Mucosa of stomach (tissue), 1 donor: ENCODE measurements at regions not wholly inside any gene's neighbourhood (a gene's known extent, or its start where the extent isn't known, plus 50 kb on each side); places are given as distances from the start of the nearest gene placed in this dataset.

Experiments used
- H3K27me3 ChIP-seq: one replicate; pipeline ENCODE4 v1.7.0; 2013; ENCODE audit warnings: mild to moderate bottlenecking, low read length; ENCODE audit not compliant: control insufficient read depth, insufficient read depth
- H3K36me3 ChIP-seq: one replicate; pipeline ENCODE4 v1.7.0; 2013; ENCODE audit warnings: low read length; ENCODE audit not compliant: control insufficient read depth, insufficient read depth
- H3K4me1 ChIP-seq: one replicate; pipeline ENCODE4 v1.7.0; 2013; ENCODE audit warnings: mild to moderate bottlenecking, low read length; ENCODE audit not compliant: control insufficient read depth, insufficient read depth
- H3K4me3 ChIP-seq: one replicate; pipeline ENCODE4 v1.7.0; 2013; ENCODE audit warnings: low read length
- H3K9ac ChIP-seq: one replicate; pipeline ENCODE4 v1.7.0; 2013; ENCODE audit warnings: mild to moderate bottlenecking, low read length, moderate library complexity
- H3K9me3 ChIP-seq: one replicate; pipeline ENCODE4 v1.7.0; 2013; ENCODE audit warnings: mild to moderate bottlenecking, low read length, moderate library complexity; ENCODE audit not compliant: control insufficient read depth
- donor health status: Pancreatic carcinoma.

DNA sequence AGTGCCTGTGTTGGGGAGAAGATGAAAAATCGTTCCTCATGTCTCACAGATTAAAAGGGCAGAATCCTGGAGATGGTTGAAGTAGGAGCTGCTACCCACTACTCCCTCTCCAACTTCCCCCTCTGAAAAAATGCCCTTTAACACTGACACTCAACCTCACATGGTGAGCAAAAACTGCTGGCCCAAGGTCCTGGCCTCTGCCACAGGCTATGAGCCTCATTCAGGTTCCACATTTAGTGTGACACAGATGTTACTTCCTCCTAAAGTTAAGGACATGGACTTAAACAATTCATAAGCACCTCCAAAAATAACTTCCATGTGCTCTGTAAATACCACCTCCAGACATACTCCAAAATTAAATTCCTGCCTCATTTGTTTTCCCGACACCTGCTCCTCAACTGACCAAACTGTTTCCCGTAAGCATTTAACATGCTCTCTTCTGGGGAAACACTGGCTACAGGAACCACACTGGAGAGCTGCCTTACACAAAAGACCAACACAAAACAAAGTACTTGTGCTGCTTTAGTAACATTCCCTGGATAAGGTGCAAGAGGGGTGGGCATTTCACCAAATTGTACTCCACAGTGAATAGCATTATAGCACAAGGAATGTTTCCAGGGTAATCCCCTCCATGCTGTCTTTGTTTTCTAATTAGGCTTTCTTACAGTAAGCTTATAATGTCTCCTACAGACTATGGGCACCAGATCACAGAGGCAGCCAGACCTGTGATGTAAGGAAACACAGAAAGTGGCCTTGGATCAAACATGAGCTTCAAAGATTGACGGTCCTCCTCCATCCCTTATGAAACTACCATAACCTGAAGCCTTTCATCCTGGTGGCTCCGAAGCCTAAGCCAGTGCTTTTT lies 57.0 kb downstream of the PHLDA1 start:
- Histone ChIP-seq H3K27me3 (no peaks in the 10 kb centered on the region), H3K36me3 (no peaks in the 10 kb centered on the region), H3K4me1 (peaks cover 34% of the 10 kb centered on the region), H3K9ac (no peak overlapping the region), H3K9me3 (no peaks in the 10 kb centered on the region), H3K4me3 (no peak overlapping the region)

DNA sequence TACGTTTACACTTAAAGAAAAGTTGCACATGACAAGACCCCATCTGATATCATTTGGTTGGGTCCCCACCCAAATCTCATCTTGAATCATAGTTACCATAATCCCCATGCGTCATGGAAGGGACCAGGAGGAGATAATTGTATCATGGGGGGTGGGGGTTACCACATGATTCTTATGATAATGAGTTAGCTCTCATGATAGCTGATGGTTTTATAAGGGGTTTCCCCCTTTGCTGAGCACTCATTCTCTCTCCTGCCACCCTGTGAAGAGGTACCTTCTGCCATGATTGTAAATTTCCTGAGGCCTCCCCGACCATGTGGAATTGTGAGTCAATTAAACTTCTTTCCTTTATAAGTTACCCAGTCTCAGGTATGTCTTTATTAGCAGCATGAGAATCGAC lies 60.3 kb downstream of the PHLDA1 start:
- H3K4me3 ChIP-seq, result no peak overlapping the region
- no peaks in the 10 kb centered on the region for H3K27me3 ChIP-seq
- no peaks in the 10 kb centered on the region for H3K9me3 ChIP-seq
- no peak overlapping the region for H3K9ac ChIP-seq
- no peaks in the 10 kb centered on the region for H3K36me3 ChIP-seq
- peaks cover 6% of the 10 kb centered on the region for H3K4me1 ChIP-seq

DNA sequence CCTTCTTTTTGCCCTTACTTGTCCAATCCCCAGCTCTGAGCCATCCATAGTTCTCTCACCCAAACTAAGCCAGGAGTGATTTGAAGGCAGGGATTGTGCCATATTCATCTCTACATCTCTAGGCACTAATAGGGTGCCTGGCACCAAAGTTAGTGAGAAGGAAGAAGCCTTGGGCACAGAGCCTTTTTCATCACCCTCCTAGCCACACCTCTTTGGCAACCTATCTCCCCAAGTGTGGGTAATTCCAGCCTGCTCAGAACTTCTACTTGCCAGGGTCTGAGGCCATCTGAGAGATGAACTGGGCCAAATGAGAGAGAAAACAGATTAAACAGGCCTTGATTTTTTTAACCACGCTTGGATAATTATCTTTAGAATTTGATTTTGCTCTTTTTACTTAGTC lies 61.3 kb downstream of the PHLDA1 start:
- Histone ChIP-seq H3K27me3 (no peaks in the 10 kb centered on the region), H3K36me3 (no peaks in the 10 kb centered on the region), H3K9ac (no peak overlapping the region), H3K4me3 (no peak overlapping the region), H3K4me1 (no peaks in the 10 kb centered on the region), H3K9me3 (no peaks in the 10 kb centered on the region)

DNA sequence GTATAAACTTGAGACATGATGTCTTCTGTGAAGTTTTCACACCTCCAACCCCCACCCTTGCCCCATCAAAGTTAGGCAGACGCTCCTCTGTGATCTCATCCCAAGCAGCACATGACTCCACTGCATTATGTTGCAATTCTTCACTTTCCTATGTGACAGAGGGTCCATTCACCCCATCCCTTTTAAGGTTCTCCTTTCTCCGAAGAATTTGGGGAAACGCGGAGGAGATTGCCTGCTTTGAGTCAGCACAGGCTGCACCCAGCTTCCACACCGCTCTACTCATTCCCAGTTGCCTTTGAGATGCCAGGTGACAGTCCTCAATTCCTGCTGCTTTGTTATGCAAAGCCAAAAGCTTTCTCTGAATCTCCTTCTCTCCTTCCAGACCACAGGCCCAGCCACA lies 61.8 kb downstream of the PHLDA1 start:
- H3K4me1 ChIP-seq, result no peaks in the 10 kb centered on the region
- H3K9ac ChIP-seq, result no peak overlapping the region
- H3K4me3 ChIP-seq, result no peak overlapping the region
- no peaks in the 10 kb centered on the region for H3K27me3 ChIP-seq
- no peaks in the 10 kb centered on the region for H3K9me3 ChIP-seq
- H3K36me3 ChIP-seq, result no peaks in the 10 kb centered on the region

DNA sequence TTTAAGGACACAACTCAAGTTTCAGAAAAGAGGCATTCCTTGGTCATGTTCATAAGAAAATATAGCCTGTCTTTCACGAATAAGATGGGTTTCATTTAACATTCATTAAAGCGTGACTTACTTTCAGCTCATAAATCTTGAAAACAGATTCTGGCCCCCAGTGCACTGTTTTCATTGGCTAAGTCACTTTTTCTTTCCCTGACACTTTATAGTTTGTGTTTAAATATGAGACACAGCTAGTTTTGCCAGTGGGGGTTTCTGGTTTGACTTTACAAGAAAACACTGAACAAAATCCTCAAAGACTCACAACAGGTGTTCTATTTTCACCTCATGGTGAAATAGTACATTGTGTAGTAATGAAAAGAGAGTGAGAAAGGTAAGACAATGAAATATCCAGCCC lies 65.9 kb downstream of the PHLDA1 start:
- no peaks in the 10 kb centered on the region for H3K4me1 ChIP-seq
- H3K9ac ChIP-seq, result no peak overlapping the region
- no peak overlapping the region for H3K4me3 ChIP-seq
- no peaks in the 10 kb centered on the region for H3K27me3 ChIP-seq
- H3K36me3 ChIP-seq, result no peaks in the 10 kb centered on the region
- H3K9me3 ChIP-seq, result no peaks in the 10 kb centered on the region

DNA sequence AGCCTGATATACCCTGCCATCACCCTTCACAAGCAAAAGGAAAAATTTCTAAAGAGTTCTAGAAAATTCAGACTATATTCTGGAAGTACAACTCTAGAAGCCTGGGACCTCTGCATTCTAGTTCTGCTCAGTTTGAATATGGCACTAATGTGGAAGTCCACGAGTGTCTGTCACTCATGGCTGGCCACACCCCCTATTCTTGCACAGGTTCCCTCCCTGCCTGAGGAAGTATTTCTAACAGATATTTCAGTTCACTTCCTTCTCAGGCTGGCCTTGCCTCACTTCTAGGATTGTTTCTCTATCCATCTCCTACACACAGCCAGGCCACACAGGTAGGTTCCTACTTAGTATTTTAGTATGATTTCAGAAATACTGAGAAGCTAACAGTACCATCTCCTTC lies 67.4 kb downstream of the PHLDA1 start:
- Histone ChIP-seq H3K27me3 (no peaks in the 10 kb centered on the region), H3K4me1 (peaks cover 13% of the 10 kb centered on the region), H3K4me3 (no peak overlapping the region), H3K9ac (no peak overlapping the region), H3K9me3 (no peaks in the 10 kb centered on the region), H3K36me3 (no peaks in the 10 kb centered on the region)

DNA sequence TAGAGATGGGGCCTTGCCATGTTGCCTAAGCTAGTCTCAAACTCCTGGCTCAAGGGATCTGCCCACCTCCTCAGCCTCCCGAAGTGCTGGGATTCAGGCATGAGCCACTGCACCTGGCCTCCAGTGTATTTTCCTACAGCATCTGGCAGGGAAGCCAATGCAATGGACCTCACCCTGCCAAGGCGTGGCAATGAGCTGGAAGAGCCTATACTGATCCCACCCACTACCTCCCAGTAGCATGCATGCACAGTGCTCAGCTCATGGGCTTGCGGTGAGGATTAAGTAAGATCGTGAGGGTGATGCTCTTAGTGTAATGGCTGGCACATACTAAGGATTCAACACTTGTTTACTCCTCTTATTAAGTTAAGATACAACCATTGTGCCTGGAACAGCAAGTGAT lies 69.7 kb downstream of the PHLDA1 start:
- Histone ChIP-seq H3K9me3 (no peaks in the 10 kb centered on the region), H3K27me3 (no peaks in the 10 kb centered on the region), H3K4me3 (no peak overlapping the region), H3K4me1 (peaks cover 14% of the 10 kb centered on the region), H3K36me3 (no peaks in the 10 kb centered on the region), H3K9ac (no peak overlapping the region)

DNA sequence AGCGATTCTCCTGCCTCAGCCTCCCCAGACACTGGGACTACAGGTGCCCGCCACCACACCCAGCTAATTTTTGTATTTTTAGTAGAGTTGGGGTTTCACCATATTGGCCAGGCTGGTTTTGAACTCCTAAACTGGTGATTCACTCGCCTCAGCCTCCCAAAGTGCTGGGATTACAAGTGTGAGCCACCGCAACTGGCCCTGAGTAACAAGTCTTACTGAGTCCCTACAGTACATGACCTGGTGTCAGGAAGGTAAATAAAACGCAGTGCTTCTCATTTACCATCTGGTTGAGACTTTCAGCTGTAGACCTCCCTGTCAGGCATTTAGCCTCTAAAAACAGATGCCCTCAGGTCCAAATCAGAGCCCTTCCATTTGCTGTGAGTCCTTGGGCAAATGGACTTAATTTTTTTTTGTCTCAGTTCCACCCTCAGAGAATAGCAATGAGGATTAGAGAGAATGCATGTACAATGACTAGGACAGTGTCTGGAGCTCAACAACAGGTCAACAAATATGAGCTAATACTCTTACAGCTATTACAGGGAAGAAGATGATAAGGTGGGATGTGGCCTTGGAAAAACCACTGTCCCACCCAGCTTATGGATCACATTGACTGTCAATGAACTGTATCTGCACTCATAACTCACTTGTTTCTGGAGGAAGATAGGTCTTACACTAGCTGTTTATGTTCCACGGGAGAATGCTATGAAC lies 70.5 kb downstream of the PHLDA1 start:
- Histone ChIP-seq H3K27me3 (no peaks in the 10 kb centered on the region), H3K4me3 (no peak overlapping the region), H3K9me3 (no peaks in the 10 kb centered on the region), H3K9ac (no peak overlapping the region), H3K4me1 (peaks cover 14% of the 10 kb centered on the region), H3K36me3 (no peaks in the 10 kb centered on the region)

DNA sequence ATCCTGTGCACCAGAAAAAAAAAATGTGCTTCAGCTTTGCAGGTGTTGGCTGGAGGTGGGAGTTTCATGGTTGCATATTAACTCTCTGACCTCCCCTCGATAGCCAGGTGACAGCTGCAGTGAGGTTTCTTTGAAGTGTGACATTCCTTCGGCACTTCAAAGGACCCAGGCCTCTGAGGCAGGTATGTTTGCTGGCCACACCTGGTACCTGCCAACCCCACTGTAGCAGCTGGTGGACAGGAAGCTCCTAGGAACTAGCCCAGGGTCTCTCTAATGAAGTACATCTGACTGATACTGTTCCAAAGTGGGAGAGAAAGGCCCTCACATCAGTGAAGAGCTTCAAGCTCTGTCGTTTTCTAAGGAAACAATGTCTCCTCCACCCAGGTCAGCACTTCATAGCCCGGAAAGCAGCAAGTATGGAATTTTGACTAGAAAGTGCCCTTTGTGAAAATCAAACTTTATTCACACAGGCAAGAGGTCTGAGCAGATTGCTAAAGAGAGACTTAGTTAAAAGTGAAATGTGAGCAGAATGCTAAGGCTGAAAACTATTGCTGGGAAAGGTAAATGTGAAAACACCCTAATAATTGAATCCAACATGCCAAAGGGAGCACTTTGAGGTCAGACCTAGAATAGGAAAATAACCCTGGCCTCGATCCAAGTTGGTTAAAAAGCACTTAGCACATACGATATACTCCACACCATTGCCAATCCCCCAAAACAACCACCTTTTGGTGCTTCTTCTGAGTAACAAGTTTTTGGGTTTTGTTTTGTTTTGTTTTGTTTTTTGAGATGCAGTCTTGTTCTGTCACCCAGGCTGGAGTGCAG lies 71.3 kb downstream of the PHLDA1 start:
- Histone ChIP-seq H3K4me1 (peaks cover 14% of the 10 kb centered on the region), H3K27me3 (no peaks in the 10 kb centered on the region), H3K9me3 (no peaks in the 10 kb centered on the region), H3K36me3 (no peaks in the 10 kb centered on the region), H3K4me3 (no peak overlapping the region), H3K9ac (no peak overlapping the region)

DNA sequence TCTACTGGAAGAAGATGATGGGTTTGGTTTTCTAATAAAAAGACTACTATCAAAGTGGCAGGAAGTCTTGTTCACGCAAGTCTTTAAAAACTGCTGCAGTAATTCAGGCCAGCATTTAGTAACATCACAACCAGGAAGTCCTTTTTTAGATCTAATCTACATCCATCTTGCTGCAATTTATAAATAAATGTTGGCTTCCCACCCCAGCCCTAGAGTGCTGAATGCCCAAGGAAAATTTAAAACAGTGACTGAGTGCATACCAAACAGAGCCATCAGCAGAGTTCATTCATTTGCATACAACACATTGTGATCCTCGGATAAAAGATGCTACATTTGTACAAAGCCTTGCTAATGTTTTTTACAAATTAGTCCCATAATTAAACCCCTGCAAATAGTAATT lies 72.1 kb downstream of the PHLDA1 start:
- Histone ChIP-seq H3K27me3 (no peaks in the 10 kb centered on the region), H3K9ac (no peak overlapping the region), H3K9me3 (no peaks in the 10 kb centered on the region), H3K4me3 (no peak overlapping the region), H3K36me3 (no peaks in the 10 kb centered on the region), H3K4me1 (peaks cover 14% of the 10 kb centered on the region)

DNA sequence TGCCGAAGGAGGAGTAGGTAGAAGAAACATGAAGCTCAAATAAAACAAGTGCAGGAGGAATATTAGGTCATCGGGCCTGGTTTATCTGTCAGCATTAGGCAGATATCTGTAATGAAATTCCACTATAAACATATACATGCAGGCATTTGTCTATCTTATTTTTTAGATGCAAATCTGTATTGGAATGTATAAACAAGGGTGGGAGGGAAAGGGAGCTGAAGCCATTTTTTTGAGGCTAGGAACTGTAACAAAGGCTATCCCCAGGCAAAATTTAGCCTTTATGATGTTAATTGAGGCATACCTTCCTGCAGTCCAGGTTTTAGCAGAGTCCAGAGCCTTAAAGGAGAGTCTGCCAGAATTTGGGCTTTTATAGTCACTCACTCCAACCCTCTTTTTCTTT lies 72.5 kb downstream of the PHLDA1 start:
- H3K4me3 ChIP-seq, result no peak overlapping the region
- no peaks in the 10 kb centered on the region for H3K9me3 ChIP-seq
- H3K9ac ChIP-seq, result no peak overlapping the region
- no peaks in the 10 kb centered on the region for H3K27me3 ChIP-seq
- peaks cover 18% of the 10 kb centered on the region for H3K4me1 ChIP-seq
- no peaks in the 10 kb centered on the region for H3K36me3 ChIP-seq

DNA sequence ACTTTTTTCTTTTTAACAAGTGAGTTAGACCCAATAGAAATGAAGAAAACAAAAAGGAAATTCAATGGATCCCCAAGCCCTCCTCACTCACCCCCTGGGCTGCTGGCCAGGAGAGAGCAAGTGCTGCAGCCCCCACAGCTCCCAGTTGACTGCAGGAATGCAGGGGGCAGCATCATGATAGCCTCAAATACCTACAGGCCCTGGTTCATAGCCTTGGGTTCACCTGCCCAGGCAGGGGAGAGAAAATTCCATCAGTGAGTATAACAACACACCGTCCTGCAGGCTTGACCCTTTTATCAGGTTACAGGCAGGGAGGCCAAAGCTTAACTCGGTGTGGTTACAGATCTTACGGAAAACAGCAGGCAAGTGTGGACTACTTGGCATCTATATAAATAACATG lies 76.3 kb downstream of the PHLDA1 start:
- Histone ChIP-seq H3K9ac (no peak overlapping the region), H3K36me3 (no peaks in the 10 kb centered on the region), H3K4me1 (peaks cover 33% of the 10 kb centered on the region), H3K4me3 (no peak overlapping the region), H3K9me3 (no peaks in the 10 kb centered on the region), H3K27me3 (no peaks in the 10 kb centered on the region)
